ENCODE measurements at regions not wholly inside any gene's neighbourhood (a gene's known extent, or its start where the extent isn't known, plus 50 kb on each side); places are given as distances from the start of the nearest gene placed in this dataset.

- Histone ChIP-seq H3K27me3 (ENCODE audit: control insufficient read depth, insufficient read depth, low read length) (no peaks in the 10 kb centered on the region), H3K36me3 (ENCODE audit: control insufficient read depth, insufficient read depth, low read length) (no peaks in the 10 kb centered on the region), H3K4me3 (ENCODE audit: low read depth, low read length) (no peak overlapping the region)
- TF ChIP-seq CTCF (IDR thresholded peaks at IDR 0.05; ENCODE audit: insufficient read depth, low read length, severe bottlenecking): no peak
- DNase-seq (ENCODE audit: low read depth): no peak
- FAIRE-seq: no peak
Measured at GRCh38 chr10:65335311-65335710, 1590.5 kb upstream of the LRRTM3 start.

GRCh38 chr10:65340340-65340739, 1585.5 kb upstream of the LRRTM3 start:
- no peak for DNase-seq (ENCODE audit: low read depth)
- Histone ChIP-seq H3K4me3 (ENCODE audit: low read depth, low read length) (no peak overlapping the region), H3K36me3 (ENCODE audit: control insufficient read depth, insufficient read depth, low read length) (no peaks in the 10 kb centered on the region), H3K27me3 (ENCODE audit: control insufficient read depth, insufficient read depth, low read length) (no peaks in the 10 kb centered on the region)
- TF ChIP-seq CTCF (IDR thresholded peaks at IDR 0.05; ENCODE audit: insufficient read depth, low read length, severe bottlenecking): no peak
- no peak for FAIRE-seq

GRCh38 chr10:65341323-65341925, 1584.4 kb upstream of the LRRTM3 start:
- DNase-seq (ENCODE audit: low read depth) (peak; percentile 1), FAIRE-seq (no peak)
- Histone ChIP-seq H3K27me3 (ENCODE audit: control insufficient read depth, insufficient read depth, low read length) (no peaks in the 10 kb centered on the region), H3K36me3 (ENCODE audit: control insufficient read depth, insufficient read depth, low read length) (no peaks in the 10 kb centered on the region), H3K4me3 (ENCODE audit: low read depth, low read length) (no peak overlapping the region)
- TF ChIP-seq CTCF (IDR thresholded peaks at IDR 0.05; ENCODE audit: insufficient read depth, low read length, severe bottlenecking): no peak

- FAIRE-seq (no peak), DNase-seq (ENCODE audit: low read depth) (no peak)
- TF ChIP-seq CTCF (IDR thresholded peaks at IDR 0.05; ENCODE audit: insufficient read depth, low read length, severe bottlenecking): no peak
- no peak overlapping the region for H3K4me3 ChIP-seq (ENCODE audit: low read depth, low read length)
- H3K27me3 ChIP-seq (ENCODE audit: control insufficient read depth, insufficient read depth, low read length): no peaks in the 10 kb centered on the region
- no peaks in the 10 kb centered on the region for H3K36me3 ChIP-seq (ENCODE audit: control insufficient read depth, insufficient read depth, low read length)
Measured at GRCh38 chr10:65342245-65342644, 1583.6 kb upstream of the LRRTM3 start.

GRCh38 chr10:65346466-65346865, 1579.4 kb upstream of the LRRTM3 start:
- TF ChIP-seq CTCF (IDR thresholded peaks at IDR 0.05; ENCODE audit: insufficient read depth, low read length, severe bottlenecking): no peak
- no peak for DNase-seq (ENCODE audit: low read depth)
- Histone ChIP-seq H3K4me3 (ENCODE audit: low read depth, low read length) (no peak overlapping the region), H3K27me3 (ENCODE audit: control insufficient read depth, insufficient read depth, low read length) (no peaks in the 10 kb centered on the region), H3K36me3 (ENCODE audit: control insufficient read depth, insufficient read depth, low read length) (no peaks in the 10 kb centered on the region)
- FAIRE-seq: no peak

- Histone ChIP-seq H3K27me3 (ENCODE audit: control insufficient read depth, insufficient read depth, low read length) (no peaks in the 10 kb centered on the region), H3K4me3 (ENCODE audit: low read depth, low read length) (no peak overlapping the region), H3K36me3 (ENCODE audit: control insufficient read depth, insufficient read depth, low read length) (no peaks in the 10 kb centered on the region)
- no peak for TF ChIP-seq CTCF (IDR thresholded peaks at IDR 0.05; ENCODE audit: insufficient read depth, low read length, severe bottlenecking)
- no peak for FAIRE-seq
- no peak for DNase-seq (ENCODE audit: low read depth)
Measured at GRCh38 chr10:65348637-65349036, 1577.2 kb upstream of the LRRTM3 start.

Measured in bronchial epithelial cell (primary cell).